ENCODE measurements at regions not wholly inside any gene's neighbourhood (a gene's known extent, or its start where the extent isn't known, plus 50 kb on each side); places are given as distances from the start of the nearest gene placed in this dataset.
"Not testable (repeated sequence)": the region's sequence is repeated elsewhere in the genome, so short reads cannot be mapped to it uniquely, and the experiment has no call there.

GRCh38 chr10:117462816-117463544 is 79.6 kb upstream of the EMX2 start:
- DNase-seq: no peak
- Mint-ChIP-seq H3K27me3 (peaks cover 21% of the 10 kb centered on the region), H3K9me3 (no peaks in the 10 kb centered on the region), H3K27ac (no peak overlapping the region), H3K4me1 (no peaks in the 10 kb centered on the region), H3K4me3 (no peak overlapping the region)
- no peak for ATAC-seq

DNA sequence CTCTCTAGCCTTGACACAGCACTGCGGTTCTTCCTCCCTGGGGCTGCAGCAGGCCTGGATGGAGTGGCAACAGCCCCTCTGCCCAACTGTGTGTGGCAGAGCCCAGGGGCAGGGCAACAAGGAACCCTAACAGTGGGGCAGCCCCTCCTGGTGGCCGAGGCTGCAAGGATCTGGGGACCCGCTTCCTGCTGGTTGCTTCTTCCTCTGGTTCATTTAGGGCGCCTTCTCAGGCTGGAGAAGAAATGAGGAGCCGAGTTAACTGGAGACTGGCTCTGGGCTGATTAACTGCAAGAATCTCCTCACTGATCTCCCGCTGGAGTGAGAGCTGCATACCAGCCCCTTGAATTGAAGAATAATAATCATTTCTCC is 80.1 kb upstream of the EMX2 start:
- Mint-ChIP-seq H3K27me3 (peaks cover 27% of the 10 kb centered on the region), H3K27ac (no peak overlapping the region), H3K4me1 (no peaks in the 10 kb centered on the region), H3K9me3 (no peaks in the 10 kb centered on the region), H3K4me3 (no peak overlapping the region)
- ATAC-seq (no peak), DNase-seq (no peak)

DNA sequence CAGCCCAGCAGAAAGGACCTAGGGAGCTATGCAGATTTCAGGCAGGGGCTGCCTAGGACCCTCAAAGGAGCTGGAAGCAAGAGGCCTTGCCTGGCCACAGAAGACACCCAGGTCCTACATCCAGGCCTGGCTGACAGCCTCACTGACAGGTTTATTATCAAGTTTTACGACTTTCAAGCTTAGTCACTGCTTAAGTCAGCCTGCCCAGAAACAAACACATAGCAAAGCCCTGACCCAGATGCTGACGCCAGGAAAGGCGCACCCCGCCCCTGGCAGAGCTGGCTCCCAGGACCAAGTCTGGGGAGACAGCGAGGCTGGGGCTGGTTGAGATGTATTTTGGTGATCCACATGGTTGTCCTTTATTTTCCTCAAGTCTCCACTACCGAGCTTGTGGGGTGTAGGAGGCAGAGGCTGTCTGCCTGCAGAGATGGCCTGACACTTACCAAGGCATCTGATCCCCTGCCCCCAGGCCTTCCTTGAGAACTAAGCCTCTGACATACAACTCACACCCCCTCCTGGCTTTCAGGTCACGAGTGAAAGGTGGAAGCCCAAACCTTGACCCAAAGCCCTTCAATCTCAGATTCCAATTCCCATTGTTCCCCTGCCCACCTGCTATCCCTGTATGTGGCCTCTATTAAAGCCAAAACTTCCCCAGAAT is 80.7 kb upstream of the EMX2 start:
- no peak overlapping the region for H3K4me3 Mint-ChIP-seq
- ATAC-seq (no peak), DNase-seq (no peak)
- H3K27me3 Mint-ChIP-seq: peaks cover 32% of the 10 kb centered on the region
- no peaks in the 10 kb centered on the region for H3K4me1 Mint-ChIP-seq
- H3K9me3 Mint-ChIP-seq: no peaks in the 10 kb centered on the region
- H3K27ac Mint-ChIP-seq: no peak overlapping the region

GRCh38 chr10:117460846-117461765 is 81.4 kb upstream of the EMX2 start:
- Mint-ChIP-seq H3K4me1 (no peaks in the 10 kb centered on the region), H3K4me3 (no peak overlapping the region), H3K9me3 (no peaks in the 10 kb centered on the region), H3K27ac (no peak overlapping the region), H3K27me3 (peaks cover 38% of the 10 kb centered on the region)
- DNase-seq: no peak
- peak; percentile 31 for ATAC-seq

DNA sequence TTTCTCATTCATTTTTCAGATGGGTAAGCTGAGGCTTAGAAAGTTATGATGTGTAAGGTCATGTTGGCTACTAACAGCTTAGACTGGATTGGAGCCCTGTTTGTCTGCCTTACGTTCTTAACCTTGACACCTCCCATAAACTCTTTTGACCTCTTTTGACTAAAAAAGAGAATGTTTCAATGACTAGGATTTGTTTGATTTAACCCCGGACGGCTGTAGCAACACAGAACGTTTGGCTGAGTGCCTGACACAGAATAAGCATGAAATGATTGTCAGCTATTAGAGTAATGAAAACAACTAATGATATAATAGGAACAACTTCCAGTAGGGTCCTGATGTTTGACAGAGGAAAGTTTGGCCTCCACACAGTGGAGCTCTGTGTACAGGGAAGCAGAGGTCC is 83.3 kb upstream of the PDZD8 start:
- no peaks in the 10 kb centered on the region for H3K4me1 Mint-ChIP-seq
- ATAC-seq (no peak), DNase-seq (no peak)
- no peak overlapping the region for H3K27ac Mint-ChIP-seq
- H3K27me3 Mint-ChIP-seq: peaks cover 54% of the 10 kb centered on the region
- H3K9me3 Mint-ChIP-seq: peaks cover 0 to 8% of the 10 kb centered on the region in 2 donors
- no peak overlapping the region for H3K4me3 Mint-ChIP-seq

- Mint-ChIP-seq H3K9me3 (peaks cover 0 to 15% of the 10 kb centered on the region in 2 donors), H3K27me3 (peaks cover 54% of the 10 kb centered on the region), H3K4me3 (no peak overlapping the region), H3K27ac (no peak overlapping the region), H3K4me1 (no peaks in the 10 kb centered on the region)
- DNase-seq (no peak), ATAC-seq (no peak)
These were observed 82.7 kb upstream of the PDZD8 start for GRCh38 chr10:117457932-117458331.

DNA sequence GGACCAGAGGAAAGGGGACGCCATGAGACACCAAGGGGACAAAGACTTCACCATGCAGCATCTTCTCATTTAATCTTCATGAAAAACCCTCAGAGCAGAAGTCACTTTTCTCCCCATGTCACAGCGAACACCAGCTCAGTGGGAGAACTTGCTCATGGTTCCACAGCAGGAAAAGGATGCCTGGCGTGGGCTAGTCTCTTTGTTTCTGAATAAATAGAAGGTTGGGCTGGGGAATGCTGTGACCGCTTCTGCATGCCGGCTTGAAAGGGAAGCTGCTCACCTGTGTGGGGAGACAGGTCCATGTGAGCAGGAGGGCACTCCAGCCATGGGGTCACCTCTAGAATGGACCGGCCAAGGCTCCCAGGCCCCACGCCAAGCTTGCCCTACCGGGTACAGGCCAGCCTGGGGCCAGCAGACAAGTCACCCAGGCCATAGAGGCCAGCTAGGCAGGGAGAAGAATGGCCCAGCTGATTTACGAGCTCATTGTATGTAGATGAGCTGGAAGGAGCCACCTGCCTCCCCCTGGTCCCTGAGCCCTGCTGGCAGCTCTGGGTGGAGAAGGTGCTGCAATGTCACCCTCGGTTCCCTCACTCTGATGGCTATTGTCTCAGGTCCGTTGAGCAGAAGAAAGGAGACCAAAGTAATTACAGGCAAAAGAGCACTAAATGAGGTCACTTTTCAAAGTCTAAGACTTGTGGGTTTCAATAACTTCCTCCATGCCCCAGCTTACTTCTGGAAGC is 82.0 kb upstream of the PDZD8 start:
- H3K4me3 Mint-ChIP-seq: no peak overlapping the region
- ATAC-seq: no peak
- DNase-seq: no peak
- H3K27me3 Mint-ChIP-seq: peaks cover 49% of the 10 kb centered on the region
- H3K27ac Mint-ChIP-seq: no peak overlapping the region
- H3K9me3 Mint-ChIP-seq: peaks cover 0 to 19% of the 10 kb centered on the region in 2 donors
- H3K4me1 Mint-ChIP-seq: no peaks in the 10 kb centered on the region

GRCh38 chr10:117455346-117455745 is 80.1 kb upstream of the PDZD8 start:
- Mint-ChIP-seq H3K27me3 (peaks cover 46% of the 10 kb centered on the region), H3K4me3 (no peak overlapping the region), H3K4me1 (no peaks in the 10 kb centered on the region), H3K9me3 (peaks cover 0 to 19% of the 10 kb centered on the region in 2 donors), H3K27ac (no peak overlapping the region)
- DNase-seq (no peak), ATAC-seq (no peak)

- no peak overlapping the region for H3K4me3 Mint-ChIP-seq
- DNase-seq: no peak
- H3K9me3 Mint-ChIP-seq: peaks cover 0 to 19% of the 10 kb centered on the region in 2 donors
- H3K4me1 Mint-ChIP-seq: no peaks in the 10 kb centered on the region
- no peak for ATAC-seq
- H3K27me3 Mint-ChIP-seq: peaks cover 46% of the 10 kb centered on the region
- H3K27ac Mint-ChIP-seq: no peak overlapping the region
These were observed 79.3 kb upstream of the PDZD8 start for GRCh38 chr10:117454502-117454901.

DNA sequence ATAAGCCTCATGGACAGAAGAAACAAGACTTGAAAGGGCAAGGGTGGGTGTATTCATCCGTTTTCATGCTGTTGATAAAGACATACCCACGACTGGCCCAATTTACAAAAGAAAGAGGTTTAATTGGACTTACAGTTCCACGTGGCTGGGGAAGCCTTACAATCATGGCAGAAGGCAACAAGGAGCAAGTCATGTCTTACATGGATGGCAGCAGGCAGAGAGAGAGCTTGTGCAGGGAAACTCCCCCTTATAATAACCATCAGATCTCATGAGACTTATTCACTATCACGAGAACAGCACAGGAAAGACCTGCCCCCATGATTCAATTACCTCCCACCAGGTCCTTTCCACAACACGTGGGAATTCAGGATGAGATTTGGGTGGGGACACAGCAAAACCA is 78.2 kb upstream of the PDZD8 start:
- H3K4me3 Mint-ChIP-seq, ATAC-seq, H3K27ac Mint-ChIP-seq, H3K4me1 Mint-ChIP-seq, DNase-seq: not testable (repeated sequence)
- peaks cover 0 to 19% of the 10 kb centered on the region in 2 donors for H3K9me3 Mint-ChIP-seq
- peaks cover 37% of the 10 kb centered on the region for H3K27me3 Mint-ChIP-seq

- ATAC-seq (no peak), DNase-seq (no peak)
- Mint-ChIP-seq H3K27ac (no peak overlapping the region), H3K9me3 (peaks cover 9 to 37% of the 10 kb centered on the region in 2 donors), H3K4me3 (no peak overlapping the region), H3K27me3 (peaks cover 21% of the 10 kb centered on the region), H3K4me1 (no peaks in the 10 kb centered on the region)
These were observed 75.7 kb upstream of the PDZD8 start for GRCh38 chr10:117450940-117451339.

DNA sequence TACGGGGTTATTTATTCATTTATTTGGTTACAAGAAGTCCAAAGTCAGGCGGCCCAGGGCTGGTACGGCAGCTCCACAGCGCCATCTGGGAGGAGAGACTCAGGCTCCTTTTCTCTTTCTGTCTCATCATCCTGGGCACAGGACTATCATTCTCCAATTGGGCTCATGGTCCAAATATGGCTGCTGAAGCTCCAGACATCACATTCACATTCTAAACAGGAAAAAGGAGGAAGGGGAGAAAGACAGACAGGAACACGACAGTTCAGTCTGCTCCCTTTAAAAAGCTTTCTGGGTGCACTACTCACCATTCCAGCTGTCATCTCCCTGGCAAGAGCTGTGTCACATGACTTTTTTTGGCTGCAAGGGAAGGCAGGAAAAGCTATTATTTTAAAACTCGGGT is 74.4 kb upstream of the PDZD8 start:
- ATAC-seq: no peak
- H3K27ac Mint-ChIP-seq: no peak overlapping the region

DNA sequence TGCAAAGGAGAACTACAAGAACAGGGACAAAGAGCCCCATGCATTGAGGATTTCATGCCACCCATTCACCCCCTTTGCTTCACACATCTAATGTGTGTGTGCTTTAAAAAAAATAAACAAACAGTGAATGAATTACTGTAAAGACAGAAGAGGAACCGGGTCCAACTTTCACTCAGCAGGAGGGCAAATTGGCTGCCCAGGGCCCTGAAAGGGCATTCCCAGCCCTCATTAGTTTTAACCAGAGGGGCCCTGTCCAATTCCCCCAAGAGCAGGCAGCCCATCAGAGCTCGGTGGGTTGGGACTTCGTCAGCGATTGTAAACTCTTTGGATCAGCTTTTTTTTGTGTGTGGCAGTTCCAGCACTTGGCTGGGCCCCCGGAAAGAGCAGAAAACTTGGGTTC is 73.6 kb upstream of the PDZD8 start:
- ATAC-seq (no peak), DNase-seq (no peak)
- Mint-ChIP-seq H3K9me3 (peaks cover 24 to 47% of the 10 kb centered on the region in 2 donors), H3K27ac (no peak overlapping the region), H3K4me1 (no peaks in the 10 kb centered on the region), H3K27me3 (peaks cover 18% of the 10 kb centered on the region), H3K4me3 (no peak overlapping the region)

More for the DNA sequence above, 74.4 kb upstream of the PDZD8 start:
- Mint-ChIP-seq H3K27me3 (peaks cover 25% of the 10 kb centered on the region), H3K9me3 (peaks cover 20 to 50% of the 10 kb centered on the region in 2 donors), H3K4me3 (no peak overlapping the region), H3K4me1 (no peaks in the 10 kb centered on the region)
- DNase-seq: no peak

DNA sequence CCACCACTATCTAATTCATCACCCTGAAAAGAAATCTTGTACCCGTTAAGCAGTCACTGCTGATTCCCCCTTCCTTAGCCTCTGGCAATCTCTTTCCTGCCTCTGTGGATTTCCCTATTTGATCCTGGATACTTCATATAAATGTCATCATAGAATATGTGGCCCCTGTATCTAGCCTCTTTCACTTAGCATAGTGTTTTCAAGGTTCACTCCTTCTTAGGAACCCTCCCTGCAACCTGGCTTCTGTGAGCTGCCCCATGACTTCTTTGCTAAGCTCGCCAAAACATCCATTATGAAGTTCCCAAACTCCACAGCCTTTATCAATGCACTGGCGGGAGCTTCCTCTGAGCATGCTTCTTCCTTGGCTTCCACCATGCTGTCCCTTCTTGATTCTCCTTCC is 70.8 kb upstream of the PDZD8 start:
- Mint-ChIP-seq H3K4me3 (no peak overlapping the region), H3K4me1 (no peaks in the 10 kb centered on the region), H3K9me3 (peaks cover 27 to 35% of the 10 kb centered on the region in 2 donors), H3K27ac (no peak overlapping the region), H3K27me3 (peaks cover 31% of the 10 kb centered on the region)
- ATAC-seq (no peak), DNase-seq (no peak)

- H3K27ac Mint-ChIP-seq: no peak overlapping the region
These were observed 69.3 kb upstream of the PDZD8 start for GRCh38 chr10:117444497-117445040.

More at GRCh38 chr10:117444497-117445040, 69.3 kb upstream of the PDZD8 start:
- H3K9me3 Mint-ChIP-seq: peaks cover 27 to 35% of the 10 kb centered on the region in 2 donors
- ATAC-seq (no peak), DNase-seq (no peak)
- H3K4me3 Mint-ChIP-seq: no peak overlapping the region
- peaks cover 43% of the 10 kb centered on the region for H3K27me3 Mint-ChIP-seq
- no peaks in the 10 kb centered on the region for H3K4me1 Mint-ChIP-seq
